ENCODE measurements at regions not wholly inside any gene's neighbourhood (a gene's known extent, or its start where the extent isn't known, plus 50 kb on each side); places are given as distances from the start of the nearest gene placed in this dataset.
"Not testable (repeated sequence)": the region's sequence is repeated elsewhere in the genome, so short reads cannot be mapped to it uniquely, and the experiment has no call there.

- peaks cover 45% of the 10 kb centered on the region for H3K36me3 Mint-ChIP-seq (ENCODE audit: low read depth)
- ChIA-PET CTCF (interaction anchor here (1.5 kb wide), 1 partner anchor 42 kb away, joined by 4 read pairs; no protein-coding TSS in a partner anchor), POLR2A (no interaction called here)
- H3K4me1 Mint-ChIP-seq: no peaks in the 10 kb centered on the region
- H3K27ac Mint-ChIP-seq: no peak overlapping the region
- no peak overlapping the region for H3K4me3 Mint-ChIP-seq
- H3K27me3 Mint-ChIP-seq: no peaks in the 10 kb centered on the region
- H3K9me3 Mint-ChIP-seq: peaks cover 34% of the 10 kb centered on the region
- DNase-seq: no peak
Measured at GRCh38 chr7:130854481-130854880, 120.5 kb upstream of the KLF14 start.

GRCh38 chr7:130856866-130857265 is 122.9 kb upstream of the KLF14 start:
- H3K27me3 Mint-ChIP-seq: no peaks in the 10 kb centered on the region
- ChIA-PET CTCF (no interaction called here), POLR2A (no interaction called here)
- H3K9me3 Mint-ChIP-seq: peaks cover 49% of the 10 kb centered on the region
- no peak for DNase-seq
- no peaks in the 10 kb centered on the region for H3K4me1 Mint-ChIP-seq
- peaks cover 68% of the 10 kb centered on the region for H3K36me3 Mint-ChIP-seq (ENCODE audit: low read depth)
- no peak overlapping the region for H3K27ac Mint-ChIP-seq
- H3K4me3 Mint-ChIP-seq: no peak overlapping the region

GRCh38 chr7:130860832-130861231 is 126.8 kb upstream of the KLF14 start:
- H3K27me3 Mint-ChIP-seq, POLR2A ChIA-PET, CTCF ChIA-PET, H3K27ac Mint-ChIP-seq, DNase-seq, H3K4me1 Mint-ChIP-seq, H3K4me3 Mint-ChIP-seq: not testable (repeated sequence)
- Mint-ChIP-seq H3K36me3 (ENCODE audit: low read depth) (peaks cover 94% of the 10 kb centered on the region), H3K9me3 (peaks cover 64% of the 10 kb centered on the region)

- no peak overlapping the region for H3K4me3 Mint-ChIP-seq
- ChIA-PET POLR2A (no interaction called here), CTCF (interaction anchor here (0.6 to 1.3 kb wide), 2 partner anchors 117 to 681 kb away, joined by 3 read pairs; no protein-coding TSS in a partner anchor)
- no peaks in the 10 kb centered on the region for H3K27me3 Mint-ChIP-seq
- DNase-seq: peak; percentile 48
- H3K27ac Mint-ChIP-seq: no peak overlapping the region
- H3K4me1 Mint-ChIP-seq: no peaks in the 10 kb centered on the region
- H3K36me3 Mint-ChIP-seq (ENCODE audit: low read depth): peaks cover 84% of the 10 kb centered on the region
- H3K9me3 Mint-ChIP-seq: peaks cover 26% of the 10 kb centered on the region
Measured at GRCh38 chr7:130865408-130866236, 131.6 kb upstream of the KLF14 start.

GRCh38 chr7:130867039-130867438 is 133.0 kb upstream of the KLF14 start:
- peaks cover 17% of the 10 kb centered on the region for H3K9me3 Mint-ChIP-seq
- no peak for DNase-seq
- peaks cover 75% of the 10 kb centered on the region for H3K36me3 Mint-ChIP-seq (ENCODE audit: low read depth)
- POLR2A ChIA-PET: no interaction called here
- H3K27me3 Mint-ChIP-seq: no peaks in the 10 kb centered on the region
- no peak overlapping the region for H3K27ac Mint-ChIP-seq
- CTCF ChIA-PET: interaction anchor here (0.7 to 1.7 kb wide), 3 partner anchors 11 to 362 kb away, joined by 3 read pairs; no protein-coding TSS in a partner anchor
- H3K4me3 Mint-ChIP-seq: no peak overlapping the region
- H3K4me1 Mint-ChIP-seq: no peaks in the 10 kb centered on the region

GRCh38 chr7:130867581-130868136 is 133.7 kb upstream of the KLF14 start:
- POLR2A ChIA-PET: no interaction called here
- no peak overlapping the region for H3K27ac Mint-ChIP-seq

GRCh38 chr7:130868139-130868538 is 134.1 kb upstream of the KLF14 start:
- Mint-ChIP-seq H3K36me3 (ENCODE audit: low read depth) (peaks cover 74% of the 10 kb centered on the region), H3K4me3 (no peak overlapping the region), H3K4me1 (no peaks in the 10 kb centered on the region), H3K9me3 (peaks cover 9% of the 10 kb centered on the region), H3K27ac (no peak overlapping the region), H3K27me3 (no peaks in the 10 kb centered on the region)
- ChIA-PET POLR2A (no interaction called here), CTCF (interaction anchor here (1.7 kb wide), 1 partner anchor 10 kb away, joined by 3 read pairs; no protein-coding TSS in a partner anchor)
- no peak for DNase-seq

More at GRCh38 chr7:130867581-130868136, 133.7 kb upstream of the KLF14 start:
- no peak overlapping the region for H3K4me3 Mint-ChIP-seq
- no peaks in the 10 kb centered on the region for H3K27me3 Mint-ChIP-seq
- H3K9me3 Mint-ChIP-seq: peaks cover 13% of the 10 kb centered on the region
- DNase-seq: no peak
- H3K4me1 Mint-ChIP-seq: no peaks in the 10 kb centered on the region
- CTCF ChIA-PET: interaction anchor here (1.7 kb wide), 1 partner anchor 10 kb away, joined by 3 read pairs; no protein-coding TSS in a partner anchor
- peaks cover 75% of the 10 kb centered on the region for H3K36me3 Mint-ChIP-seq (ENCODE audit: low read depth)

- ChIA-PET CTCF (interaction anchor here (4.2 kb wide), 1 partner anchor 13 kb away, joined by 17 read pairs; no protein-coding TSS in a partner anchor), POLR2A (no interaction called here)
- H3K9me3 Mint-ChIP-seq: no peaks in the 10 kb centered on the region
- H3K36me3 Mint-ChIP-seq (ENCODE audit: low read depth): peaks cover 67% of the 10 kb centered on the region
- no peaks in the 10 kb centered on the region for H3K4me1 Mint-ChIP-seq
- DNase-seq: no peak
- no peak overlapping the region for H3K4me3 Mint-ChIP-seq
- no peaks in the 10 kb centered on the region for H3K27me3 Mint-ChIP-seq
- no peak overlapping the region for H3K27ac Mint-ChIP-seq
Measured at GRCh38 chr7:130869918-130870317, 135.9 kb upstream of the KLF14 start.

- peaks cover 9% of the 10 kb centered on the region for H3K4me1 Mint-ChIP-seq
- DNase-seq: no peak
- POLR2A ChIA-PET: no interaction called here
- CTCF ChIA-PET: interaction anchor here (1.2 to 4.2 kb wide), 2 partner anchors 10 to 14 kb away, joined by 3 to 17 read pairs; no protein-coding TSS in a partner anchor
- no peaks in the 10 kb centered on the region for H3K9me3 Mint-ChIP-seq
- H3K27me3 Mint-ChIP-seq: no peaks in the 10 kb centered on the region
- H3K36me3 Mint-ChIP-seq (ENCODE audit: low read depth): peaks cover 60% of the 10 kb centered on the region
- H3K4me3 Mint-ChIP-seq: no peak overlapping the region
- peak overlapping the region; percentile 5 for H3K27ac Mint-ChIP-seq
Measured at GRCh38 chr7:130872341-130872740, 138.3 kb upstream of the KLF14 start.

- H3K4me1 Mint-ChIP-seq: peaks cover 14% of the 10 kb centered on the region
- no peak overlapping the region for H3K4me3 Mint-ChIP-seq
- H3K36me3 Mint-ChIP-seq (ENCODE audit: low read depth): peaks cover 62% of the 10 kb centered on the region
- no peaks in the 10 kb centered on the region for H3K9me3 Mint-ChIP-seq
- H3K27me3 Mint-ChIP-seq: no peaks in the 10 kb centered on the region
- DNase-seq: no peak
- CTCF ChIA-PET: interaction anchor here (4.2 kb wide), 1 partner anchor 10 kb away, joined by 17 read pairs; no protein-coding TSS in a partner anchor
- POLR2A ChIA-PET: no interaction called here
- H3K27ac Mint-ChIP-seq: no peak overlapping the region
Measured at GRCh38 chr7:130872756-130873448, 138.9 kb upstream of the KLF14 start.

GRCh38 chr7:130874071-130874915 is 140.3 kb upstream of the KLF14 start:
- Mint-ChIP-seq H3K36me3 (ENCODE audit: low read depth) (peaks cover 58% of the 10 kb centered on the region), H3K9me3 (no peaks in the 10 kb centered on the region), H3K4me3 (no peak overlapping the region), H3K4me1 (peaks cover 22% of the 10 kb centered on the region), H3K27ac (peak overlapping the region; percentile 2), H3K27me3 (no peaks in the 10 kb centered on the region)
- DNase-seq: no peak
- ChIA-PET CTCF (interaction anchor here (1.0 to 2.0 kb wide), 4 partner anchors 10 to 196 kb away, joined by 3 to 12 read pairs (median 4); no protein-coding TSS in a partner anchor), POLR2A (no interaction called here)

GRCh38 chr7:130875265-130875741 is 141.3 kb upstream of the KLF14 start:
- Mint-ChIP-seq H3K9me3 (no peaks in the 10 kb centered on the region), H3K27ac (peak overlapping the region; percentile 51), H3K36me3 (ENCODE audit: low read depth) (peaks cover 50% of the 10 kb centered on the region), H3K4me3 (no peak overlapping the region), H3K27me3 (no peaks in the 10 kb centered on the region), H3K4me1 (peaks cover 22% of the 10 kb centered on the region)
- ChIA-PET POLR2A (no interaction called here), CTCF (interaction anchor here (0.9 to 2.0 kb wide), 4 partner anchors 9 to 195 kb away, joined by 3 to 12 read pairs (median 3); no protein-coding TSS in a partner anchor)
- peak; percentile 56 for DNase-seq

Measured in activated CD4-positive, alpha-beta T cell treated with anti-CD3 and anti-CD28 coated beads, Interleukin-2, amount 10 ng/mL, durations not matched to agents 7 days and 5 days (primary cell).